Activated B cell treated with CpG ODN at 0.5 μM for 24 hours (primary cell): ENCODE measurements at regions not wholly inside any gene's neighbourhood (a gene's known extent, or its start where the extent isn't known, plus 50 kb on each side); places are given as distances from the start of the nearest gene placed in this dataset.

Source experiments
- ATAC-seq: fragments of 200-7000 bp; cut with Tn5 transposase; one replicate; pipeline ENCODE4 v1.10.0; 2021; ENCODE audit warnings: low read depth, mild to moderate bottlenecking, moderate library complexity
- CTCF ChIA-PET: fragments of 350-600 bp; sonication (Branson Sonifier 250); formaldehyde crosslinking; loops from one replicate; lab custom pipeline; 2021; ENCODE audit warnings: antibody characterized with exemption; lab: Charles Lee
- POLR2A ChIA-PET: fragments of 350-600 bp; sonication (Branson Sonifier 250); formaldehyde crosslinking; loops from one replicate; lab custom pipeline; 2021; ENCODE audit warnings: antibody characterized with exemption; lab: Charles Lee
- DNase-seq: peaks from one replicate; pipeline ENCODE4 v3.0.0; 2022
- H3K27ac Mint-ChIP-seq: one replicate; pipeline ENCODE4 v1.8.0; 2020; ENCODE audit warnings: mixed read lengths
- H3K27me3 Mint-ChIP-seq: one replicate; pipeline ENCODE4 v1.8.0; 2021; ENCODE audit warnings: mixed read lengths
- H3K36me3 Mint-ChIP-seq: one replicate; pipeline ENCODE4 v1.8.0; 2021; ENCODE audit warnings: low read depth, mixed read lengths
- H3K4me1 Mint-ChIP-seq: one replicate; pipeline ENCODE4 v1.8.0; 2021; ENCODE audit warnings: mixed read lengths
- H3K4me3 Mint-ChIP-seq: one replicate; pipeline ENCODE4 v1.8.0; 2020; ENCODE audit warnings: mild to moderate bottlenecking, mixed read lengths
- H3K9me3 Mint-ChIP-seq: one replicate; pipeline ENCODE4 v1.8.0; 2020; ENCODE audit warnings: mixed read lengths
- CTCF ChIP-seq: fragments of 200-600 bp; IDR thresholded peaks from one replicate; pipeline ENCODE4 v1.8.0; 2022; ENCODE audit warnings: antibody characterized with exemption, mild to moderate bottlenecking
- intact Hi-C: fragments of 100-400 bp; cut with micrococcal nuclease; formaldehyde crosslinking; loops from one replicate; pipeline ENCODE4 v1.15.1; 2024

DNA sequence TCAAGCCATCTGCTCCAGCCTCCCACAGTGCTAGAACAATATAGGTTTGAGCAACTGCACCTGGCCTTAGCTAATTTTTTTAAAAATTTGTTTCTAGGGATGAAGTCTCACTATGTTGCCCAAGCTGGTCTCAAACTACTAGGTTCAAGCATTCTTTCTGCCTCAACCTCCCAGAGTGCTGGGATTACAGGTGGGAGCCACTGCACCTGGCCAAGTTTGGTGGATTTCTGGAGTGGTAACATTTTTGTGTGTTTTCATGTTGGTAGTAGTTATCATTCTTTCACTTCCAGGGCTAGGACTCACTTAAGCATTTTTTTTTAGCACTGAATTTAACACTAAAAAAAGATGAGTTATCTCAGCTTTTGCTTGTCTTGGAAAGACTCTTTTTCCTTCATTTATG, 328.0 kb upstream of the RGS6 start:
- intact Hi-C loops = no loop called here
- H3K4me3 Mint-ChIP-seq = no peak overlapping the region
- DNase-seq (no peak), ATAC-seq (no peak)
- H3K4me1 Mint-ChIP-seq = peaks cover 33% of the 10 kb centered on the region
- H3K27me3 Mint-ChIP-seq = no peaks in the 10 kb centered on the region
- H3K36me3 Mint-ChIP-seq = peaks cover 52% of the 10 kb centered on the region
- H3K27ac Mint-ChIP-seq = no peak overlapping the region
- TF ChIP-seq CTCF = no peak
- ChIA-PET POLR2A (no interaction called here), CTCF (no interaction called here)
- peaks cover 9% of the 10 kb centered on the region for H3K9me3 Mint-ChIP-seq

DNA sequence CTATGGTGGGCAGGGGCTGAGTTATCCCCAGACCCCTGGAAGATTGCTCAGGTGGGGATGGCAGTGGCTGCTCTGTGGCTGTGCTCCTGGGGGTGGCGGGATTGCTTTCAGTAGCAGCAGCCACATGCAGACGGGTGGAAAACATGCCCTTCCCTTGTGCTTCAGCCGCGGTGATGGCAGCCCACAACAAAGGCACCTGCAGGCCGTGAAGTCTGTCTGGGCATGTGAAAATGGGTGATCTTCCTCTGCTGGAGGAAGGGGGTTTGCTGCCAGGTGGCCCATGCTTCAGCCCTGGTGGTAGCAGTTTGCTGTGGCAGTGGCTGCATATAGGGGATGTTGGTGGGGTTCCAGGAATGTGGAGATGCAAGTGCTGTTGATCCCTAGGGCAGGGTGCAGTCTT, 326.2 kb upstream of the RGS6 start:
- no peaks in the 10 kb centered on the region for H3K27me3 Mint-ChIP-seq
- no peak for TF ChIP-seq CTCF
- H3K9me3 Mint-ChIP-seq = peaks cover 2% of the 10 kb centered on the region
- peaks cover 31% of the 10 kb centered on the region for H3K4me1 Mint-ChIP-seq
- H3K4me3 Mint-ChIP-seq = no peak overlapping the region
- DNase-seq (no peak), ATAC-seq (no peak)
- ChIA-PET POLR2A (no interaction called here), CTCF (no interaction called here)
- intact Hi-C loops = no loop called here
- H3K27ac Mint-ChIP-seq = peak overlapping the region; percentile 43
- H3K36me3 Mint-ChIP-seq = peaks cover 37% of the 10 kb centered on the region

DNA sequence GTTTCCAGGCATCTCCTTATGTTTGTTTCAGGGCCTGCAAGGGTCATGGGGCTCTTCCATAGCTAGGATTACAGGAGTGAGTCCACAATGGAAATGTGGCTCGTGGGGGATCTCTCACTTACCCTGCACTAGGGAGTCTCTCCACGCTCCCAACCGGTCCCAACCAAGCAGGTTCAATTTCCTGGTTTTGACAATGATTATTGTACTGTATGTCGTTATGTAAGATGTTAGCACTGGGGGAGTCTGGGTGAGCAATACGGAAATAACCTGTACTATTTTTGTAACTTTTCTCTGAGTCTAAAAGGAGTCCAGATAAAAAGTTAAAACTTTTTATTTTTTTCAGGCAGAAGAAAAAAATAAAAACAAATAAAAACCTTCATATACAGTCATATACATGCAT, 325.7 kb upstream of the RGS6 start:
- Mint-ChIP-seq H3K27me3 (no peaks in the 10 kb centered on the region), H3K4me3 (peak overlapping the region; percentile 19), H3K27ac (peak overlapping the region; percentile 43), H3K9me3 (peaks cover 2% of the 10 kb centered on the region), H3K4me1 (peaks cover 31% of the 10 kb centered on the region), H3K36me3 (peaks cover 35% of the 10 kb centered on the region)
- ChIA-PET POLR2A (no interaction called here), CTCF (no interaction called here)
- ATAC-seq (no peak), DNase-seq (no peak)
- TF ChIP-seq CTCF = no peak
- intact Hi-C loops = no loop called here

DNA sequence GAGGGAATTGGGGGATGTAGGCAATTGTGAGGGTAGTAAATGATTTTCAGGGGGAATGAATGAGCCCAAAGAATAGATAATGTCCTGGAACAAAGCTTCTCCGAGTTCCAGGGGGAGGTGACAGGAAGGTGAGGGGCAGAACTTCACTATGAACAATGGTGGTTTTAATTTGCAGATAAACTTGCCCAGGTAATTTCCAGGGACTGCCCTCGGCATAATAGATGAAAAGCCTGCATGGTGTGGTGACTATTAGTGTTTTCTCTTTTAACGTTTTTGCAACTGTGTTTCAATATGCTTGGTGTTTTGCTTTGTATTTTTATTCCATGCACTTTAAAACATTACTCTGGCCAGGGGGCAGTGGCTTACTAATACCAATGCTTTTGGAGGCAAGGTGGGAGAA, 325.2 kb upstream of the RGS6 start:
- peak overlapping the region; percentile 19 for H3K4me3 Mint-ChIP-seq
- H3K27me3 Mint-ChIP-seq = no peaks in the 10 kb centered on the region
- H3K36me3 Mint-ChIP-seq = peaks cover 35% of the 10 kb centered on the region
- peaks cover 2% of the 10 kb centered on the region for H3K9me3 Mint-ChIP-seq
- TF ChIP-seq CTCF = no peak
- ATAC-seq (peak; percentile 31), DNase-seq (no peak)
- intact Hi-C loops = no loop called here
- POLR2A ChIA-PET = no interaction called here
- CTCF ChIA-PET = no interaction called here
- H3K27ac Mint-ChIP-seq = peak overlapping the region; percentile 31
- H3K4me1 Mint-ChIP-seq = peaks cover 32% of the 10 kb centered on the region

DNA sequence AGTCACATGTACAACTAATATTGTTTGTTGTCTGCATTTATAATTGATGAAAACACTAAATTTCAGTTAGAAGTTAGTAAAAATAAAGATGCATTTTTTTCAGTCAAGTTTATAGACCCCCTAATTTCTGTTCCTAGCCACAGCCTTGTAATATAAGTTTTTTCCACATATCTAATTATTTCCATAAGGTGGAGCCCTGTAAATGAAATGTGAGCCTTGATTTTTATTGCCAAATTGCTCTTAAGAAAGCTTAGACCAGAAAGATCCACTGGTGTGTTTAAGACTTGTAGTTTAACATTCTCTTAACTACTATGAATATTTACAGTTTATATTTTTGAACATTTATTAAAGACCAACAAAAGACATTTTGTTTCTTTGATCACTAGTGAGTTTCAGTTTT, 322.1 kb upstream of the RGS6 start:
- ChIA-PET CTCF (no interaction called here), POLR2A (no interaction called here)
- Mint-ChIP-seq H3K4me3 (no peak overlapping the region), H3K4me1 (peaks cover 38% of the 10 kb centered on the region), H3K9me3 (no peaks in the 10 kb centered on the region), H3K36me3 (peaks cover 26% of the 10 kb centered on the region), H3K27me3 (no peaks in the 10 kb centered on the region), H3K27ac (no peak overlapping the region)
- no peak for TF ChIP-seq CTCF
- DNase-seq = no peak
- no peak for ATAC-seq
- intact Hi-C loops = no loop called here
